ENCODE measurements at regions not wholly inside any gene's neighbourhood (a gene's known extent, or its start where the extent isn't known, plus 50 kb on each side); places are given as distances from the start of the nearest gene placed in this dataset.

GRCh38 chr1:239204401-239204800 is 182.0 kb upstream of the CHRM3 start:
- Histone ChIP-seq H3K9ac (ENCODE audit: low read depth, low read length) (no peak overlapping the region), H3K9me3 (ENCODE audit: insufficient read depth, low read depth, low read length) (no peaks in the 10 kb centered on the region), H3K36me3 (ENCODE audit: insufficient read depth, low read depth, low read length) (no peaks in the 10 kb centered on the region), H3K27me3 (ENCODE audit: insufficient read depth, low read length) (no peaks in the 10 kb centered on the region), H3K4me1 (ENCODE audit: insufficient read depth, low read length) (no peaks in the 10 kb centered on the region), H3K27ac (ENCODE audit: low read length) (no peak overlapping the region), H3K4me3 (ENCODE audit: low read length) (no peak overlapping the region)

GRCh38 chr1:239197871-239198270 is 188.5 kb upstream of the CHRM3 start:
- H3K9ac ChIP-seq (ENCODE audit: low read depth, low read length): no peak overlapping the region
- no peaks in the 10 kb centered on the region for H3K36me3 ChIP-seq (ENCODE audit: insufficient read depth, low read depth, low read length)
- no peaks in the 10 kb centered on the region for H3K27me3 ChIP-seq (ENCODE audit: insufficient read depth, low read length)
- H3K4me1 ChIP-seq (ENCODE audit: insufficient read depth, low read length): no peaks in the 10 kb centered on the region
- no peak overlapping the region for H3K4me3 ChIP-seq (ENCODE audit: low read length)
- no peaks in the 10 kb centered on the region for H3K9me3 ChIP-seq (ENCODE audit: insufficient read depth, low read depth, low read length)
- H3K27ac ChIP-seq (ENCODE audit: low read length): no peak overlapping the region

GRCh38 chr1:239189998-239190512 is 196.3 kb upstream of the CHRM3 start:
- Histone ChIP-seq H3K27ac (ENCODE audit: low read length) (no peak overlapping the region), H3K9me3 (ENCODE audit: insufficient read depth, low read depth, low read length) (no peaks in the 10 kb centered on the region), H3K36me3 (ENCODE audit: insufficient read depth, low read depth, low read length) (no peaks in the 10 kb centered on the region), H3K9ac (ENCODE audit: low read depth, low read length) (no peak overlapping the region), H3K4me1 (ENCODE audit: insufficient read depth, low read length) (no peaks in the 10 kb centered on the region), H3K27me3 (ENCODE audit: insufficient read depth, low read length) (no peaks in the 10 kb centered on the region), H3K4me3 (ENCODE audit: low read length) (no peak overlapping the region)

GRCh38 chr1:239186487-239186886 is 199.9 kb upstream of the CHRM3 start:
- Histone ChIP-seq H3K27ac (ENCODE audit: low read length) (no peak overlapping the region), H3K36me3 (ENCODE audit: insufficient read depth, low read depth, low read length) (no peaks in the 10 kb centered on the region), H3K4me3 (ENCODE audit: low read length) (no peak overlapping the region), H3K27me3 (ENCODE audit: insufficient read depth, low read length) (no peaks in the 10 kb centered on the region), H3K9me3 (ENCODE audit: insufficient read depth, low read depth, low read length) (no peaks in the 10 kb centered on the region), H3K4me1 (ENCODE audit: insufficient read depth, low read length) (no peaks in the 10 kb centered on the region), H3K9ac (ENCODE audit: low read depth, low read length) (no peak overlapping the region)

- H3K4me1 ChIP-seq (ENCODE audit: insufficient read depth, low read length): no peaks in the 10 kb centered on the region
- H3K9ac ChIP-seq (ENCODE audit: low read depth, low read length): no peak overlapping the region
- no peak overlapping the region for H3K4me3 ChIP-seq (ENCODE audit: low read length)
- H3K27ac ChIP-seq (ENCODE audit: low read length): no peak overlapping the region
- H3K36me3 ChIP-seq (ENCODE audit: insufficient read depth, low read depth, low read length): no peaks in the 10 kb centered on the region
- H3K27me3 ChIP-seq (ENCODE audit: insufficient read depth, low read length): no peaks in the 10 kb centered on the region
- H3K9me3 ChIP-seq (ENCODE audit: insufficient read depth, low read depth, low read length): no peaks in the 10 kb centered on the region
Observed at GRCh38 chr1:239185245-239185619, 201.1 kb upstream of the CHRM3 start.

- no peak overlapping the region for H3K9ac ChIP-seq (ENCODE audit: low read depth, low read length)
- H3K4me3 ChIP-seq (ENCODE audit: low read length): no peak overlapping the region
- no peak overlapping the region for H3K27ac ChIP-seq (ENCODE audit: low read length)
Observed at GRCh38 chr1:239184561-239185244, 201.7 kb upstream of the CHRM3 start.

GRCh38 chr1:239178961-239179360 is 207.4 kb upstream of the CHRM3 start:
- Histone ChIP-seq H3K27me3 (ENCODE audit: insufficient read depth, low read length) (no peaks in the 10 kb centered on the region), H3K9ac (ENCODE audit: low read depth, low read length) (no peak overlapping the region), H3K4me1 (ENCODE audit: insufficient read depth, low read length) (no peaks in the 10 kb centered on the region), H3K27ac (ENCODE audit: low read length) (no peak overlapping the region), H3K36me3 (ENCODE audit: insufficient read depth, low read depth, low read length) (no peaks in the 10 kb centered on the region), H3K4me3 (ENCODE audit: low read length) (no peak overlapping the region), H3K9me3 (ENCODE audit: insufficient read depth, low read depth, low read length) (no peaks in the 10 kb centered on the region)

More at GRCh38 chr1:239184561-239185244, 201.7 kb upstream of the CHRM3 start:
- no peaks in the 10 kb centered on the region for H3K4me1 ChIP-seq (ENCODE audit: insufficient read depth, low read length)
- H3K27me3 ChIP-seq (ENCODE audit: insufficient read depth, low read length): no peaks in the 10 kb centered on the region
- H3K9me3 ChIP-seq (ENCODE audit: insufficient read depth, low read depth, low read length): no peaks in the 10 kb centered on the region
- no peaks in the 10 kb centered on the region for H3K36me3 ChIP-seq (ENCODE audit: insufficient read depth, low read depth, low read length)

GRCh38 chr1:239174880-239175279 is 211.5 kb upstream of the CHRM3 start:
- H3K9ac ChIP-seq (ENCODE audit: low read depth, low read length): no peak overlapping the region
- H3K27me3 ChIP-seq (ENCODE audit: insufficient read depth, low read length): no peaks in the 10 kb centered on the region

GRCh38 chr1:239170828-239171227 is 215.5 kb upstream of the CHRM3 start:
- H3K9me3 ChIP-seq (ENCODE audit: insufficient read depth, low read depth, low read length): no peaks in the 10 kb centered on the region; the same call in 1 of the 2 replicates
- H3K27ac ChIP-seq (ENCODE audit: low read length): no peak overlapping the region
- H3K36me3 ChIP-seq (ENCODE audit: insufficient read depth, low read depth, low read length): no peaks in the 10 kb centered on the region
- H3K4me1 ChIP-seq (ENCODE audit: insufficient read depth, low read length): no peaks in the 10 kb centered on the region
- no peak overlapping the region for H3K9ac ChIP-seq (ENCODE audit: low read depth, low read length)
- H3K4me3 ChIP-seq (ENCODE audit: low read length): no peak overlapping the region
- H3K27me3 ChIP-seq (ENCODE audit: insufficient read depth, low read length): no peaks in the 10 kb centered on the region

More at GRCh38 chr1:239174880-239175279, 211.5 kb upstream of the CHRM3 start:
- Histone ChIP-seq H3K36me3 (ENCODE audit: insufficient read depth, low read depth, low read length) (no peaks in the 10 kb centered on the region), H3K4me1 (ENCODE audit: insufficient read depth, low read length) (no peaks in the 10 kb centered on the region), H3K9me3 (ENCODE audit: insufficient read depth, low read depth, low read length) (no peaks in the 10 kb centered on the region; the same call in 1 of the 2 replicates), H3K4me3 (ENCODE audit: low read length) (no peak overlapping the region), H3K27ac (ENCODE audit: low read length) (no peak overlapping the region)

GRCh38 chr1:239169276-239169675 is 217.1 kb upstream of the CHRM3 start:
- H3K36me3 ChIP-seq (ENCODE audit: insufficient read depth, low read depth, low read length): no peaks in the 10 kb centered on the region
- no peaks in the 10 kb centered on the region for H3K4me1 ChIP-seq (ENCODE audit: insufficient read depth, low read length)
- no peak overlapping the region for H3K4me3 ChIP-seq (ENCODE audit: low read length)
- H3K9me3 ChIP-seq (ENCODE audit: insufficient read depth, low read depth, low read length): no peaks in the 10 kb centered on the region; the same call in 1 of the 2 replicates
- no peak overlapping the region for H3K27ac ChIP-seq (ENCODE audit: low read length)
- no peak overlapping the region for H3K9ac ChIP-seq (ENCODE audit: low read depth, low read length)
- H3K27me3 ChIP-seq (ENCODE audit: insufficient read depth, low read length): no peaks in the 10 kb centered on the region

- Histone ChIP-seq H3K9me3 (ENCODE audit: insufficient read depth, low read depth, low read length) (no peaks in the 10 kb centered on the region; the same call in 1 of the 2 replicates), H3K4me1 (ENCODE audit: insufficient read depth, low read length) (no peaks in the 10 kb centered on the region), H3K27me3 (ENCODE audit: insufficient read depth, low read length) (no peaks in the 10 kb centered on the region), H3K36me3 (ENCODE audit: insufficient read depth, low read depth, low read length) (no peaks in the 10 kb centered on the region), H3K4me3 (ENCODE audit: low read length) (no peak overlapping the region), H3K9ac (ENCODE audit: low read depth, low read length) (no peak overlapping the region), H3K27ac (ENCODE audit: low read length) (no peak overlapping the region)
Observed at GRCh38 chr1:239164451-239165180, 221.8 kb upstream of the CHRM3 start.
